ENCODE measurements at regions not wholly inside any gene's neighbourhood (a gene's known extent, or its start where the extent isn't known, plus 50 kb on each side); places are given as distances from the start of the nearest gene placed in this dataset.
A peak's percentile ranks its signal among the peaks of the same experiment; 100 is the strongest.
"Not testable (repeated sequence)": the region's sequence is repeated elsewhere in the genome, so short reads cannot be mapped to it uniquely, and the experiment has no call there.

DNA sequence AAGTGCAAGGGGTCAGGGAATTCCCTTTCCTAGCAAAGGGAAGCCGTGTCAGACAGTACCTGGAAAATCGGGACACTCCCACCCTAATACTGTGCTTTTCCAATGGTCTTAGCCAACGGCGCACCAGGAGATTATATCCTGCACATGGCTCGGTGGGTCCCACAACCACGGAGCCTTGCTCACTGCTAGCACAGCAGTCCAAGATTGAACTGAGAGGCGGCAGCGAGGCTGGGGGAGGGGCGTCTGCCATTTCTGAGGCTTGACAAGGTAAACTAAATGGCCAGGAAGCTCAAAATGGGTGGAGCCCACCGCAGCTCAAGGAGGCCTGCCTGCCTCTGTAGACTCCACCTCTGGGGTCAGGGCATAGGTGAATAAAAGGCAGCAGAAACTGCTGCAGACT lies 76.5 kb upstream of the LINC00632 start:
- DNase-seq: not testable (repeated sequence)

DNA sequence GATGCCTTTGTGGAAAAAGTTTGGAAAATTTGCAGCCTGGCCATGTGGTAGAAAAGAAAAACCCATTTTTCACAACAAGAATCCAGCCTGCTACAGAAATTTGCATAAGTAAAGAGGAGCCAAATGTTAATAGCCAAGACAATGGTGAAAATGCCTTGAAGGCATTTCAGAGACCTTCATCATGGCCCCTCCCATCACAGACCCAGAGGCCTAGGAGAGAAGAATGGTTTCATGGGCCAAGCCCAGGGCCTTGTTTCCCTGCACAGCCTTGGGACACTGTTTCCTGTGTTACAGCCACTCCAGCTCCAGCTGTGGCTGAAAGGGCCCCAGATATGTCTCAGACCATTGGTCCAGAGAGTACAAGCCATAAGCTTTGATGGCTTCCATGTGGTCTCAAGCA lies 101.4 kb upstream of the LINC00632 start:
- DNase-seq: no peak

DNA sequence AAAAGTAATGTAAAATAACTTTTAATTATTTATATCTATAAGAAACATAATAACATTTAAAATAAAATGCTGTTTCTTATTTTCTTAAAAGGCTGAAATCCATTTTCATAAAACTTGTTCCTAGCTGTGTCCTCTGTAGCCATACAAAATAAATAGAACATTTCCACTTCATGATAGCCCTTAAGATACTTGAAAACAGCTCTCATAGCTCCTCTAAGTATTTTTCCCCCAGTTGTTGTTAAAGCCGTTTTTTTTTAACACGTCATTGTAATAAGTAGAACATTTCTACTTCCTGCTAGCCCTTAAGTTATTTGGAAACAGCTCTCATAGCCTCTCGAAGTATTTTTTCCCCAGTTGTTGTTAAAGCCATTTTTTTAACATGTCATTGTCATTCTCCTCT lies 97.3 kb upstream of the SOX3 start:
- no peak for DNase-seq

DNA sequence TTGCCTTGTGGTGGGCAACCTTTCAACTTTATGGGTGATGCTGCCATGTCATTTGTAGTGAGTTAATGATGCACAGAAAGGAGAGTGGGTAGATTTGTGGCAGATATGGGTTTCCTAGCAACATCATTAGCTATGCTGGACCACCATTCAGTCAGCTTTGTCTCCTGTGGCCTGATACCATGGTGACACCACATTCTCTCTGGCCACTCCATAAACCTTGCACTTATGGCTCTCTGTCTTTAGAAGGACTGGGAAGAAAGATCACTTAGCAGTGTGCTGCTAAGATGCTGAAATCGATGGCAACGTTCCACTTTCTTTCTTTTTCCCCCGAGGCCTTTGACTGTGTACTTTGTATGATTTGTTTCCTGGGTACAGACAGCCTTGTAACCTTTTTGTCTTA lies 95.0 kb upstream of the SOX3 start:
- DNase-seq: no peak

DNA sequence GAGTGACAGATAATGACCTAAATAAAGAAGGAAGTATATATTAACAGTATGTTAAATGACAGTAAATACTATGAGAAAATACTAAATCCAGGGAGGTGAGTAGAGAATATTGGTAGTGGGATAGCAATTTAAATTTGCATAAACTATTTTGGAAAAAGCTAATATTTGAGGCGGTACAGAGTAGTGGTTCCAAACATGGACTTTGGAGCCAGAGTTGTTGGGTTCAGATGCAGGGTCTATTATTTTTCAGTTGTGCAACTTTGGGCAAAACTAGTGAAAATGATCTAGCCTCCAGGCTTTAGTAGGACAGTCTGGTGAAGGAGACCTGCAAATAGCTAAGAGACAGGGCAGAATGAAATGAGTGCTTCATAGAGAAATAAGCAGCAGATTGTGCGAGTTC lies 84.8 kb upstream of the SOX3 start:
- no peak for DNase-seq

DNA sequence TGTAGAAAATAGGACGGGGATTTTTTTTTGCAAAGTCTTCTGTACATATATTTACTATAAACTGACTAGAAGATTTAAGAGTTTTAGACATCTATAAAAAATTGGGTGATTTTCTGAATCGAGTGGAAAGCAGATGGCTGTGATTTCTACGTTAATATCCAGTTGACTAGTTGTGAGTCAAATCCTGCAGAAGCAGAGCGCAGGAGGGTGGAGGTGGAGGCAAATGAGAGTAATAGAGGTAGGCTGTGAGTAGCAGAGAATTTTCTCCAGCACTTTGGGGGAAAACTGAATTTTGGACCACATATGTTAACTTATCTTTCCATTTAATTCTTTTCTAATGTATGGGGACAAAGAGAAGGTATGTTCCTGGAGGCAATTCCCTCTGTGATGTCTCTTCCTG lies 82.1 kb upstream of the SOX3 start:
- DNase-seq: no peak

DNA sequence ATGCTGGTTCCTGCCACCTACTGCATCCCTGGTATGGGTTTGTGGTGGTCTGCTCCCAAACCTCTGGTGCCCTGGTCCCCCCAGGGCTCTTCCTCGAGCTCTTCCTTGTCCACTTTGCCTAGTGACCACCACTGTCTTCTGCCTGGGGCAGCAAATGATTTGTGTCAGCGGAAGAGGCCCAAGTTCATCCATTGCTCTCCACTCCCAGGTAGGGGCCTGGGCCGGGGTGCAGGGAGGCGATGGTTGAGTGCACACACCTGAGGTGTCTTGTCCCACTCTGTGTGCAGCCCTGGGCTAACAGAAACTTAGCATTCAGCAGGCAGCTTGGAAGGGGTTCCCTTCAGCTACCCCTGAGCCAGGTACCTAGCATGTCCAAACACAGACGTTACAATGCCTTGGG lies 75.6 kb upstream of the SOX3 start:
- no peak for DNase-seq

DNA sequence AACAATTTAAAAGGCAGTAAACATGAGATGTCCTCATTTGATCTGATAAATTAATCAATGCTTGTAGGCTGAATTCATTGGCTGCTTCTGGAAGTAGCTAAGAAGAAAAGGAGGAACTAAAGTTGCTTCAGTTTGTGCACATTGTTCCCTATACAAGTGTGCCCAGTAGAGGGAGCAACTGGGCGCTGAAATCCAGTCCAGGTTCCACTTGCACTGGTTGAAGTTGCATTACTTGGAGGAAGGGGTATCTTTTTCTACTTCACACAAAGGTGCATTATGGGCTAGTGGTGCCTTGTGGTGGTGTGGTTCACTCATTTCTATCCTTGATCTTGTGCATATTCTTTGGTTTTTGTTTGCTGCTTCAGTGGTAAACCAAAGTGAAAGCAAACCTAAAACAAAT lies 67.9 kb upstream of the SOX3 start:
- DNase-seq: peak; percentile 14

DNA sequence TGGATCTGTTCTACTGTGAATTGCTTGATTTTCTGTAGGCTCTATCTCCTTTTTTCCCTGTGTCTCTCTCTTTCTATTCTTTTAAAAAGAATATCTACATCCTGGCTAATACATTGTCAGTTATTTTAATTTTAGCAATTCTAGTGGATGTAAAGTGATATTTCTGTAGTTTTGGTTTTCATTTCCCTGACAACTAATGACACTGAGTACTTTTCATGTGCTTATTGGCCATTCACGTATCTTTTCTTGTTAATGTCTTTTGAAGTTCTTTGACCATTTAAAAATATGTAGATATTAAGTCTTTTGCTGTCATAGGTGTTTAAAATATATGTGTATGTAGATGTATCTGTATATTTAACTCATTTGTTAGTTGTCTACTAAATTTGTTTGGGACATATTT lies 59.0 kb upstream of the SOX3 start:
- no peak for DNase-seq
